HG03045 (cell line): ENCODE measurements at regions not wholly inside any gene's neighbourhood (a gene's known extent, or its start where the extent isn't known, plus 50 kb on each side); places are given as distances from the start of the nearest gene placed in this dataset.

Experiments used
- ATAC-seq: cut with Tn5 transposase; IDR thresholded peaks from one replicate; pipeline ENCODE4 v1.9.1; 2021; ENCODE audit warnings: mild to moderate bottlenecking, moderate library complexity; ENCODE audit not compliant: unreplicated experiment

- no peak for ATAC-seq
These were observed 406.2 kb downstream of the DLEU7 start for GRCh38 chr13:50437252-50437651.

- no peak for ATAC-seq
These were observed 405.1 kb downstream of the DLEU7 start for GRCh38 chr13:50438351-50438750.

GRCh38 chr13:50441130-50441529, 402.4 kb downstream of the DLEU7 start:
- no peak for ATAC-seq

GRCh38 chr13:50444726-50445125, 398.8 kb downstream of the DLEU7 start:
- ATAC-seq, result no peak

GRCh38 chr13:50446611-50447010, 396.9 kb downstream of the DLEU7 start:
- ATAC-seq, result no peak

GRCh38 chr13:50448535-50448998, 394.9 kb downstream of the DLEU7 start:
- ATAC-seq, result no peak

- ATAC-seq, result no peak
These were observed 394.0 kb downstream of the DLEU7 start for GRCh38 chr13:50449465-50449864.

- ATAC-seq, result no peak
These were observed 393.2 kb downstream of the DLEU7 start for GRCh38 chr13:50450279-50450678.

GRCh38 chr13:50451609-50452008, 391.9 kb downstream of the DLEU7 start:
- ATAC-seq, result no peak

- no peak for ATAC-seq
These were observed 391.5 kb downstream of the DLEU7 start for GRCh38 chr13:50452028-50452427.

GRCh38 chr13:50452756-50453155, 390.7 kb downstream of the DLEU7 start:
- ATAC-seq, result no peak

- ATAC-seq, result no peak
These were observed 390.3 kb downstream of the DLEU7 start for GRCh38 chr13:50453188-50453587.

GRCh38 chr13:50456111-50456510, 387.4 kb downstream of the DLEU7 start:
- no peak for ATAC-seq

GRCh38 chr13:50457415-50458393, 385.8 kb downstream of the DLEU7 start:
- ATAC-seq, result no peak

GRCh38 chr13:50459046-50459445, 384.4 kb downstream of the DLEU7 start:
- ATAC-seq, result no peak

GRCh38 chr13:50459658-50460057, 383.8 kb downstream of the DLEU7 start:
- no peak for ATAC-seq

GRCh38 chr13:50460358-50460757, 383.1 kb downstream of the DLEU7 start:
- ATAC-seq, result no peak

GRCh38 chr13:50461189-50461588, 382.3 kb downstream of the DLEU7 start:
- ATAC-seq, result no peak

GRCh38 chr13:50463719-50464118, 379.8 kb downstream of the DLEU7 start:
- ATAC-seq, result no peak

- no peak for ATAC-seq
These were observed 378.9 kb downstream of the DLEU7 start for GRCh38 chr13:50464349-50465251.

- ATAC-seq, result no peak
These were observed 377.0 kb downstream of the DLEU7 start for GRCh38 chr13:50466456-50466855.
